Mesenchymal stem cell (in vitro differentiated cells and primary cell): ENCODE measurements at regions not wholly inside any gene's neighbourhood (a gene's known extent, or its start where the extent isn't known, plus 50 kb on each side); places are given as distances from the start of the nearest gene placed in this dataset.

Source experiments
- DNase-seq: peaks from one replicate; pipeline ENCODE4 v3.0.0-alpha.2; 2013
- H2AFZ ChIP-seq: one replicate; pipeline ENCODE4 v1.6.1; 2013; ENCODE audit warnings: low read depth, mild to moderate bottlenecking, control low read depth, inconsistent platforms, low read length, moderate library complexity
- H2AK5ac ChIP-seq: 2 replicates; pipeline ENCODE4 v1.6.1; 2013; ENCODE audit warnings: low read length, moderate library complexity, mild to moderate bottlenecking, inconsistent platforms; ENCODE audit not compliant: severe bottlenecking
- H2BK120ac ChIP-seq: one replicate; pipeline ENCODE4 v1.6.1; 2013; ENCODE audit warnings: low read depth, mild to moderate bottlenecking, inconsistent platforms, low read length, moderate library complexity
- H2BK12ac ChIP-seq, 2 experiments: one replicate each; pipeline ENCODE4 v1.6.1; 2013; ENCODE audit warnings: inconsistent platforms in 2 of 2, low read length in 2 of 2, mild to moderate bottlenecking in 2 of 2, moderate library complexity in 2 of 2, control low read depth in 1 of 2
- H2BK15ac ChIP-seq: one replicate; pipeline ENCODE4 v1.6.1; 2013; ENCODE audit warnings: mild to moderate bottlenecking, low read depth, inconsistent platforms; ENCODE audit not compliant: poor library complexity, severe bottlenecking
- H2BK5ac ChIP-seq: 2 replicates; pipeline ENCODE4 v1.6.1; 2013; ENCODE audit warnings: low read depth, mild to moderate bottlenecking, low read length, control low read depth, inconsistent platforms; ENCODE audit not compliant: poor library complexity, severe bottlenecking
- H3K14ac ChIP-seq, 2 experiments: one replicate each; pipeline ENCODE4 v1.6.1; 2013; ENCODE audit warnings: inconsistent platforms in 2 of 2, low read length in 2 of 2, control low read depth in 1 of 2, mild to moderate bottlenecking in 1 of 2, moderate library complexity in 1 of 2
- H3K18ac ChIP-seq, 2 experiments: one replicate each; pipeline ENCODE4 v1.6.1; 2013; ENCODE audit warnings: inconsistent platforms in 2 of 2, low read length in 2 of 2, control low read depth in 1 of 2, low read depth in 1 of 2, mild to moderate bottlenecking in 1 of 2
- H3K23ac ChIP-seq, 2 experiments: one replicate each; pipeline ENCODE4 v1.6.1; 2013; ENCODE audit warnings: inconsistent platforms in 2 of 2, low read length in 2 of 2, mild to moderate bottlenecking in 2 of 2, moderate library complexity in 2 of 2, control low read depth in 1 of 2
- H3K27ac ChIP-seq: 2 replicates; pipeline ENCODE4 v1.5.1; 2013; ENCODE audit warnings: mild to moderate bottlenecking, moderate library complexity, low read length, control low read depth, inconsistent platforms; ENCODE audit not compliant: poor library complexity, severe bottlenecking
- H3K27me3 ChIP-seq, 2 experiments: 2 replicates each; pipeline versions ENCODE4 v1.6.1 to v1.7.0; 2013; ENCODE audit warnings: low read length in 2 of 2, mild to moderate bottlenecking in 2 of 2, moderate library complexity in 2 of 2, control low read depth in 1 of 2, inconsistent platforms in 1 of 2; ENCODE audit not compliant: control insufficient read depth in 1 of 2, insufficient read depth in 1 of 2
- H3K36me3 ChIP-seq, 2 experiments: 2 replicates each; pipeline versions ENCODE4 v1.6.1 to v1.7.0; 2013; ENCODE audit warnings: low read length in 2 of 2, control low read depth in 1 of 2, inconsistent platforms in 1 of 2, low read depth in 1 of 2, mild to moderate bottlenecking in 1 of 2; ENCODE audit not compliant: insufficient read depth in 2 of 2, control insufficient read depth in 1 of 2
- H3K4ac ChIP-seq, 2 experiments: one replicate each; pipeline ENCODE4 v1.6.1; 2013; ENCODE audit warnings: inconsistent platforms in 2 of 2, low read length in 2 of 2, mild to moderate bottlenecking in 2 of 2, moderate library complexity in 2 of 2, control low read depth in 1 of 2, low read depth in 1 of 2
- H3K4me1 ChIP-seq: 2 replicates; pipeline ENCODE4 v1.6.1; 2013; ENCODE audit warnings: low read depth, low read length, control low read depth; ENCODE audit not compliant: control insufficient read depth, insufficient read depth
- H3K4me2 ChIP-seq: 2 replicates; pipeline ENCODE4 v1.6.1; 2013; ENCODE audit warnings: low read length, mild to moderate bottlenecking, inconsistent platforms; ENCODE audit not compliant: poor library complexity, severe bottlenecking
- H3K4me3 ChIP-seq, 2 experiments: 2 replicates each; pipeline versions ENCODE4 v1.5.1 to v1.7.0; 2013; ENCODE audit warnings: low read length in 2 of 2, mild to moderate bottlenecking in 2 of 2, control low read depth in 1 of 2, low read depth in 1 of 2; ENCODE audit not compliant: insufficient read depth in 1 of 2
- H3K79me1 ChIP-seq: replicated peaks from 2 replicates; pipeline ENCODE4 v1.6.1; 2013; ENCODE audit warnings: mild to moderate bottlenecking, control low read depth, low read length, inconsistent platforms; ENCODE audit not compliant: poor library complexity, severe bottlenecking
- H3K9ac ChIP-seq: 2 replicates; pipeline ENCODE4 v1.7.0; 2013; ENCODE audit warnings: mild to moderate bottlenecking, low read length, moderate library complexity
- H3K9me3 ChIP-seq: 2 replicates; pipeline ENCODE4 v1.7.0; 2013; ENCODE audit warnings: mild to moderate bottlenecking, low read length; ENCODE audit not compliant: control insufficient read depth
- H4K8ac ChIP-seq: one replicate; pipeline ENCODE4 v1.6.1; 2013; ENCODE audit warnings: inconsistent platforms, mild to moderate bottlenecking, low read length, moderate library complexity
- H4K91ac ChIP-seq: one replicate; pipeline ENCODE4 v1.6.1; 2013; ENCODE audit warnings: mild to moderate bottlenecking, low read length, inconsistent platforms
- WGBS: methylation state at CpG from one replicate; pipeline ENCODE4 v1.1.7; 2013; ENCODE audit warnings: mixed read lengths; 5-methylcytosine and 5-hydroxymethylcytosine counted together

- Histone ChIP-seq H2AK5ac (no peak overlapping the region), H3K9ac (no peak overlapping the region), H4K91ac (no peak overlapping the region), H3K4me1 (no peaks in the 10 kb centered on the region), H2AFZ (no peak overlapping the region), H3K27ac (no peak overlapping the region), H2BK5ac (no peak overlapping the region), H4K8ac (no peak overlapping the region), H2BK120ac (no peak overlapping the region), H3K36me3 (no peaks in the 10 kb centered on the region), H2BK15ac (no peak overlapping the region), H3K79me1 (no peaks in the 10 kb centered on the region), H3K4me2 (no peak overlapping the region), H3K18ac (no peak overlapping the region), H3K27me3 (no peaks in the 10 kb centered on the region), H3K9me3 (peaks cover 4% of the 10 kb centered on the region), H3K4ac (no peak overlapping the region), H3K14ac (no peak overlapping the region), H3K4me3 (no peak overlapping the region), H2BK12ac (no peak overlapping the region), H3K23ac (no peak overlapping the region)
- DNase-seq, result no peak
These were observed 232.4 kb downstream of the SLITRK5 start for GRCh38 chr13:87903553-87903952.

DNA sequence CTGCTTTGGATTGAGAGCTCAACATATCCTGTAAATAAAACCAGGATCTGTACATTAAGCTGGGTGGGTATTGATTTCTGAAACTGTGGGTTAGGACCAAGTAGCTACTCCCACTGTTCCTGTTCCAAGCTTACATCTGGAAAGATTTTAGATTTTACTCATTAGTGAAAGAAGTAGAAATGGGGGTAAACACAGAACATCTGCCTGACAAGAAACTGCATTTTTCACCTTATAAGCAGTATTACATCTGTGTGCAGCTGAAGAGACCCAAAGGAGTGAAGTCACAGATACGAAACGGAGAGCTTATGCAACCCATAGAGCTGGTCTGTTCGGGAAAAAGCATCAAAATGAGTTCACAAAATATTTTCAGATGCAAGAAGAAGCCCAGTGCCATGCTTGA lies 235.2 kb downstream of the SLITRK5 start:
- no peak overlapping the region for H2AFZ ChIP-seq
- H2BK5ac ChIP-seq, result no peak overlapping the region
- H2BK120ac ChIP-seq, result no peak overlapping the region
- H3K27ac ChIP-seq, result no peak overlapping the region
- H4K8ac ChIP-seq, result no peak overlapping the region
- H3K9ac ChIP-seq, result no peak overlapping the region
- no peaks in the 10 kb centered on the region for H3K27me3 ChIP-seq
- H2BK15ac ChIP-seq, result no peak overlapping the region
- H3K79me1 ChIP-seq, result no peaks in the 10 kb centered on the region
- H4K91ac ChIP-seq, result no peak overlapping the region
- WGBS, result 88% methylated on average over 3 of the region's 3 CpGs
- no peaks in the 10 kb centered on the region for H3K9me3 ChIP-seq
- H3K4me1 ChIP-seq, result no peaks in the 10 kb centered on the region
- no peak for DNase-seq
- H2AK5ac ChIP-seq, result no peak overlapping the region
- no peak overlapping the region for H2BK12ac ChIP-seq
- H3K14ac ChIP-seq, result no peak overlapping the region
- H3K23ac ChIP-seq, result no peak overlapping the region
- H3K18ac ChIP-seq, result no peak overlapping the region
- no peak overlapping the region for H3K4me2 ChIP-seq
- H3K4ac ChIP-seq, result no peak overlapping the region
- H3K4me3 ChIP-seq, result no peak overlapping the region
- no peaks in the 10 kb centered on the region for H3K36me3 ChIP-seq

- H2BK5ac ChIP-seq, result no peak overlapping the region
- no peak overlapping the region for H2BK12ac ChIP-seq
- no peak for DNase-seq
- no peak overlapping the region for H3K23ac ChIP-seq
- no peaks in the 10 kb centered on the region for H3K9me3 ChIP-seq
- no peaks in the 10 kb centered on the region for H3K79me1 ChIP-seq
- no peak overlapping the region for H3K27ac ChIP-seq
- no peak overlapping the region for H3K4me3 ChIP-seq
- no peak overlapping the region for H4K8ac ChIP-seq
- H2AFZ ChIP-seq, result no peak overlapping the region
- no peak overlapping the region for H2AK5ac ChIP-seq
- H2BK15ac ChIP-seq, result no peak overlapping the region
- no peak overlapping the region for H3K9ac ChIP-seq
- no peak overlapping the region for H3K18ac ChIP-seq
- no peaks in the 10 kb centered on the region for H3K4me1 ChIP-seq
- no CpG with 5 or more reads among the region's 1 CpG for WGBS
- H3K36me3 ChIP-seq, result no peaks in the 10 kb centered on the region
- no peak overlapping the region for H3K4ac ChIP-seq
- no peak overlapping the region for H2BK120ac ChIP-seq
- H4K91ac ChIP-seq, result no peak overlapping the region
- no peak overlapping the region for H3K4me2 ChIP-seq
- no peak overlapping the region for H3K14ac ChIP-seq
- no peaks in the 10 kb centered on the region for H3K27me3 ChIP-seq
These were observed 236.0 kb downstream of the SLITRK5 start for GRCh38 chr13:87907202-87907601.

GRCh38 chr13:87919956-87920355 lies 248.8 kb downstream of the SLITRK5 start:
- no peak overlapping the region for H4K8ac ChIP-seq
- H2AFZ ChIP-seq, result no peak overlapping the region
- no peaks in the 10 kb centered on the region for H3K79me1 ChIP-seq
- no peaks in the 10 kb centered on the region for H3K36me3 ChIP-seq
- no peak overlapping the region for H2BK5ac ChIP-seq
- H3K14ac ChIP-seq, result no peak overlapping the region
- H3K4me2 ChIP-seq, result no peak overlapping the region
- peaks cover 5% of the 10 kb centered on the region for H3K9me3 ChIP-seq
- H4K91ac ChIP-seq, result no peak overlapping the region
- no peak for DNase-seq
- H2AK5ac ChIP-seq, result no peak overlapping the region
- H3K4me3 ChIP-seq, result no peak overlapping the region
- H2BK12ac ChIP-seq, result no peak overlapping the region
- no peak overlapping the region for H2BK15ac ChIP-seq
- H3K27me3 ChIP-seq, result no peaks in the 10 kb centered on the region
- no peak overlapping the region for H3K4ac ChIP-seq
- no peak overlapping the region for H2BK120ac ChIP-seq
- H3K4me1 ChIP-seq, result no peaks in the 10 kb centered on the region
- H3K9ac ChIP-seq, result no peak overlapping the region
- no peak overlapping the region for H3K18ac ChIP-seq
- no peak overlapping the region for H3K23ac ChIP-seq
- no peak overlapping the region for H3K27ac ChIP-seq
